Naive thymus-derived CD4-positive, alpha-beta T cell (primary cell): ENCODE measurements at regions not wholly inside any gene's neighbourhood (a gene's known extent, or its start where the extent isn't known, plus 50 kb on each side); places are given as distances from the start of the nearest gene placed in this dataset.
"Not testable (repeated sequence)": the region's sequence is repeated elsewhere in the genome, so short reads cannot be mapped to it uniquely, and the experiment has no call there.

Source experiments
- ATAC-seq: fragments of 150-1000 bp; cut with Tn5 transposase; 2 replicates; pipeline ENCODE4 v1.10.0; 2021; ENCODE audit warnings: mild to moderate bottlenecking, moderate library complexity
- CTCF ChIA-PET: fragments of 350-600 bp; sonication (Branson Sonifier 250); formaldehyde crosslinking; loops from one replicate; lab custom pipeline; 2021; ENCODE audit warnings: antibody characterized with exemption; lab: Charles Lee
- POLR2A ChIA-PET: fragments of 350-600 bp; sonication (Branson Sonifier 250); formaldehyde crosslinking; loops from one replicate; lab custom pipeline; 2021; ENCODE audit warnings: antibody characterized with exemption, inconsistent platforms; lab: Charles Lee
- DNase-seq, 9 donors: peaks; one replicate each; pipeline versions ENCODE4 v3.0.0 to v3.0.0-alpha.2; 2020 to 2022; ENCODE audit warnings: mixed read lengths in 1 of 9
- H3K27ac ChIP-seq: one replicate; pipeline ENCODE4 v1.7.0; 2013; ENCODE audit warnings: mild to moderate bottlenecking, low read depth, low read length, moderate library complexity
- H3K27me3 ChIP-seq, 2 donors: one replicate each; pipeline ENCODE4 v1.7.0; 2013; ENCODE audit warnings: low read length in 2 of 2, mild to moderate bottlenecking in 2 of 2, moderate library complexity in 2 of 2; ENCODE audit not compliant: control insufficient read depth in 2 of 2, insufficient read depth in 2 of 2
- H3K36me3 ChIP-seq, 3 experiments: 1 replicate in 2 of 3; 2 replicates in 1 of 3; pipeline ENCODE4 v1.7.0; 2013; ENCODE audit warnings: low read length in 3 of 3, mild to moderate bottlenecking in 3 of 3, moderate library complexity in 1 of 3; ENCODE audit not compliant: insufficient read depth in 3 of 3, control insufficient read depth in 2 of 3
- H3K4me1 ChIP-seq, 2 donors: one replicate each; pipeline ENCODE4 v1.7.0; 2013; ENCODE audit warnings: low read length in 2 of 2, mild to moderate bottlenecking in 2 of 2, moderate library complexity in 1 of 2; ENCODE audit not compliant: control insufficient read depth in 2 of 2, insufficient read depth in 2 of 2
- H3K4me3 ChIP-seq: 2 replicates; pipeline ENCODE4 v1.7.0; 2013; ENCODE audit warnings: mild to moderate bottlenecking, low read length
- H3K9me3 ChIP-seq, 3 experiments: 1 replicate in 2 of 3; 2 replicates in 1 of 3; pipeline ENCODE4 v1.7.0; 2013; ENCODE audit warnings: low read length in 3 of 3; ENCODE audit not compliant: control insufficient read depth in 2 of 3
- H3K27ac Mint-ChIP-seq, 9 donors: one replicate each; pipeline ENCODE4 v1.8.0; 2020 to 2022; ENCODE audit warnings: mixed read lengths in 9 of 9, mild to moderate bottlenecking in 8 of 9, moderate library complexity in 5 of 9, inconsistent platforms in 2 of 9
- H3K27me3 Mint-ChIP-seq, 5 donors: one replicate each; pipeline ENCODE4 v1.8.0; 2021 to 2022; ENCODE audit warnings: mixed read lengths in 5 of 5, mild to moderate bottlenecking in 1 of 5
- H3K36me3 Mint-ChIP-seq, 5 donors: one replicate each; pipeline ENCODE4 v1.8.0; 2020 to 2022; ENCODE audit warnings: mixed read lengths in 5 of 5, mild to moderate bottlenecking in 3 of 5, inconsistent platforms in 1 of 5
- H3K4me1 Mint-ChIP-seq, 7 donors: one replicate each; pipeline ENCODE4 v1.8.0; 2020 to 2022; ENCODE audit warnings: mixed read lengths in 7 of 7, mild to moderate bottlenecking in 3 of 7, inconsistent platforms in 1 of 7
- H3K4me3 Mint-ChIP-seq, 10 donors: one replicate each; pipeline ENCODE4 v1.8.0; 2020 to 2022; ENCODE audit warnings: mild to moderate bottlenecking in 10 of 10, mixed read lengths in 10 of 10, moderate library complexity in 6 of 10, inconsistent platforms in 2 of 10
- H3K9me3 Mint-ChIP-seq, 11 donors: one replicate each; pipeline ENCODE4 v1.8.0; 2020 to 2022; ENCODE audit warnings: mixed read lengths in 11 of 11, mild to moderate bottlenecking in 4 of 11, inconsistent platforms in 1 of 11, moderate library complexity in 1 of 11
- intact Hi-C, 2 donors: fragments of 100-400 bp; cut with micrococcal nuclease; formaldehyde crosslinking; loops; one replicate each; pipeline ENCODE4 v1.15.1; 2023

DNA sequence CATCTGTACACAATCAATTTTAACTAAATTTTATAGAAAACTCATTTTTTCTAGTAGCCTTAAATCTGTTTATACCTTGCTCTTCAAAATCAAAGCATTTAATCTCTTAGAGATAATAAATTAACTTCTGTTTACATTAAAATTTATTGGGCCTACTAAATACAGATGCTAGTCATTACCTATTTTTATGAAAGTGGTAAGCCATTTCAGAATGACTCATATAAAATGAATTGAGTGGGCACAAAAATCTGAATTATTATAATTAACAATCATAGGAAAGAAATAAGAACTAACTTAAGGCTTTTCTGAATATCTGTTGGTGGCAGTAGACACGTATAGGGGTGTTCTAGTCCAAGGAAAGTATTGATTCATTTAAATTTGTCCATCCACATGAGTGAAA lies 157.9 kb downstream of the KCNJ2 start:
- ATAC-seq = no peak
- intact Hi-C loops = no loop called here
- Histone ChIP-seq H3K27ac (no peak overlapping the region), H3K9me3 (no peaks in the 10 kb centered on the region), H3K4me3 (no peak overlapping the region), H3K27me3 (no peaks in the 10 kb centered on the region), H3K4me1 (no peaks in the 10 kb centered on the region), H3K36me3 (no peaks in the 10 kb centered on the region)
- Mint-ChIP-seq H3K4me1 (no peaks in the 10 kb centered on the region), H3K36me3 (no peaks in the 10 kb centered on the region), H3K27me3 (peaks cover 0 to 7% (median 0%) of the 10 kb centered on the region in 5 donors), H3K9me3 (peaks cover 0 to 2% (median 0%) of the 10 kb centered on the region in 11 donors), H3K27ac (no peak overlapping the region), H3K4me3 (no peak overlapping the region)
- ChIA-PET POLR2A (no interaction called here), CTCF (no interaction called here)
- DNase-seq = no peak

DNA sequence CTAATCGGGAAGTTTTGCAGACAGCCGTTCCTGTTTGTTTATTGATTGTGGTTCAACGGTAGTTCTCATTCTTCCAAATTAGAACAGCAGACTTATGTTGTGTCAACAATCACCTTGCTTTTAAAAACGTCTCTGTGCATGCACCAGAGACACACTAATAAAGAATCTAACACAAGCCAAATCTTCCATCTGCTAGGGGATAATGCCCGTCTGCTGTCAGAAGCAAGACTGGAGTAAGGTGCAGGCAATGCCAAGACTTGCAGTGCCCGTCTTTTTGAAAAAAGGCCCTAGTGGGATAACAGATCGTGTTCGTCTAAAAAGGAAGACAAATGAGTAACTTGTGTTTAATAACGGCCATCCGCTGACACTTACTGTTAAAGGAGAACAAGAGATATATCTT lies 158.4 kb downstream of the KCNJ2 start:
- Histone ChIP-seq H3K27me3 (no peaks in the 10 kb centered on the region), H3K4me3 (no peak overlapping the region), H3K9me3 (no peaks in the 10 kb centered on the region), H3K4me1 (no peaks in the 10 kb centered on the region), H3K27ac (no peak overlapping the region), H3K36me3 (no peaks in the 10 kb centered on the region)
- Mint-ChIP-seq H3K27me3 (peaks cover 0 to 4% (median 0%) of the 10 kb centered on the region in 5 donors), H3K4me1 (no peaks in the 10 kb centered on the region), H3K36me3 (no peaks in the 10 kb centered on the region), H3K9me3 (peaks cover 0 to 2% (median 0%) of the 10 kb centered on the region in 11 donors), H3K27ac (no peak overlapping the region), H3K4me3 (no peak overlapping the region)
- intact Hi-C loops = no loop called here
- CTCF ChIA-PET = no interaction called here
- ATAC-seq (no peak), DNase-seq (no peak)
- POLR2A ChIA-PET = no interaction called here

DNA sequence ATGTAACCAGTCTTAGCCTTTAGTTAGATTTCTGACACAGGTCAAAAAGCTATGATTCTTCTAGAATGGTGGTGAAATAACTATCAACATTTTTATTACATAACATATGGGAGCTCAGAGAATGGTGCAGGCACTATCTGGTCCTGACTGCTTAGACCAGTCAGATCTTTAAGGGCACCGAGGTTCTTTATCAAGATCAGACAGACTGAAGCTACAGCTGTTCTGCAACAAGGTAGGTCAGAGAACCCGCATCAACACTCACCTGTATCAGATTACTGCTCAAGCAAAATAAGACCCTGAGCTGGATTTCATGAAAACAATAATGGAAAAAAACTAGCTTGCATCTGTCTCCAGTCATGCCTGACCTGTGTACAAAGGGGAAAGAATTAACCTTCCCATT lies 160.4 kb downstream of the KCNJ2 start:
- intact Hi-C loops = no loop called here

DNA sequence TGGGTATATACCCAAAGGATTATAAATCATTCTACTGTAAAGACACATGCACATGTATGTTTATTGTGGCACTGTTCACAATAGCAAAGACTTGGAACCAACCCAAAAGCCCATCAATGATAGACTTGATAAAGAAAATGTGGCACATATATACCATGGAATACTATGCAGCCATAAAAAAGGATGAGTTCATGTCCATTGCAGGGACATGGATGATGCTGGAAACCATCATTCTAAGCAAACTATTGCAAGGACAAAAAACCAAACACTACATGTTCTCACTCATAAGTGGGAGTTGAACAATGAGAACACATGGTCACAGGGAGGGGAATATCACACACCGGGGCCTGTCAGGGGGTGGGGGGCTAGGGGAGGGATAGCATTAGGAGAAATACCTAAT lies 161.7 kb downstream of the KCNJ2 start:
- H3K4me1 Mint-ChIP-seq, H3K4me3 ChIP-seq, H3K9me3 Mint-ChIP-seq, H3K36me3 ChIP-seq, CTCF ChIA-PET, DNase-seq, H3K9me3 ChIP-seq, ATAC-seq, H3K27me3 ChIP-seq, H3K4me3 Mint-ChIP-seq, H3K27ac Mint-ChIP-seq, intact Hi-C loops, H3K27ac ChIP-seq, H3K4me1 ChIP-seq, H3K27me3 Mint-ChIP-seq, POLR2A ChIA-PET, H3K36me3 Mint-ChIP-seq: not testable (repeated sequence)

More for the DNA sequence above, 160.4 kb downstream of the KCNJ2 start:
- ATAC-seq (no peak), DNase-seq (no peak)
- Histone ChIP-seq H3K36me3 (no peaks in the 10 kb centered on the region), H3K27ac (no peak overlapping the region), H3K27me3 (no peaks in the 10 kb centered on the region), H3K9me3 (no peaks in the 10 kb centered on the region), H3K4me3 (no peak overlapping the region), H3K4me1 (no peaks in the 10 kb centered on the region)
- no peaks in the 10 kb centered on the region for H3K4me1 Mint-ChIP-seq
- peaks cover 0 to 8% (median 0%) of the 10 kb centered on the region in 11 donors for H3K9me3 Mint-ChIP-seq
- CTCF ChIA-PET = no interaction called here
- H3K27me3 Mint-ChIP-seq = peaks cover 0 to 3% (median 0%) of the 10 kb centered on the region in 5 donors
- no peak overlapping the region for H3K27ac Mint-ChIP-seq
- POLR2A ChIA-PET = no interaction called here
- no peak overlapping the region for H3K4me3 Mint-ChIP-seq
- peaks cover 0 to 4% (median 0%) of the 10 kb centered on the region in 5 donors for H3K36me3 Mint-ChIP-seq

DNA sequence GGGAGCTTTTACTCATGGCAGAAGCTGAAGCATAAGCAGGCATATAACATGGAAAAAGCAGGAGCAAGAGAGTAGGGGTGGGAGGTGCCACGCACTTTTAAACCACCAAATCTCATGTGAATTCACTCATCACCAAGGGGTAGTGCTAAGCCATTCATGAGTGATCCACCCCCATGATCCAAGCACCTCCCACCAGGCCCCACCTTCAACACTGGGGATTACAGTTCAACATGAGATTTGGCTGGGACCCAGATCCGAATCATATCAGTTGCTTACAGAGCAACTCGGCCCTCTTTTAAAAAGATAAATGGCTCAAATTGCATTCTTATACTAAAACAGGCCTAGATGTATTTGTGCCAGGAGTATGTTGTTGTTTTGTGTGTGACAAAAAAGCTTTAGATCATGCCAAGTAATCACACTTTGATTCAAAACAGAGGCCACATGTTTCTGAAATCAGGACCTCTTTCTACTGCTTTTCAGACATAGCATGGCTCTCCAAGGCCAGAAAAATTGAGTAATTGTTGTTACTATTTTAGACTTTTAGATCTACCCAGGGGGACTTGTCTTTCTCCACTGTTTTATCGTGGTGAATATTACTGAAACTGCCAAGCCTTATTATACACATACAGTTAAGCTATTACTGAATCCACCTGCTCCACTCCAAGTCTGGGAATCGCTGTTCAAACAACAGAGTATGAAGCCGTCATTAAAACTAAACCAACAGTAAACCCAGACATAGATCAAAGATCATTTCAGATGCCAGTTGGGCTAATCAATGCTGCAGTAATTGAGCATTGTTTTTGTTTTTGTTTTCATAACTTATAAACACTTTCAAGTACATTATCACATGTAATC lies 163.3 kb downstream of the KCNJ2 start:
- Histone ChIP-seq H3K4me3 (no peak overlapping the region), H3K27me3 (no peaks in the 10 kb centered on the region), H3K36me3 (no peaks in the 10 kb centered on the region), H3K27ac (no peak overlapping the region), H3K4me1 (no peaks in the 10 kb centered on the region), H3K9me3 (no peaks in the 10 kb centered on the region)
- Mint-ChIP-seq H3K27me3 (no peaks in the 10 kb centered on the region), H3K4me1 (no peaks in the 10 kb centered on the region), H3K27ac (no peak overlapping the region), H3K9me3 (peaks cover 0 to 9% (median 0%) of the 10 kb centered on the region in 11 donors), H3K4me3 (no peak overlapping the region), H3K36me3 (peaks cover 0 to 4% (median 0%) of the 10 kb centered on the region in 5 donors)
- DNase-seq (no peak), ATAC-seq (no peak)
- CTCF ChIA-PET = no interaction called here
- POLR2A ChIA-PET = no interaction called here
- intact Hi-C loops = no loop called here

DNA sequence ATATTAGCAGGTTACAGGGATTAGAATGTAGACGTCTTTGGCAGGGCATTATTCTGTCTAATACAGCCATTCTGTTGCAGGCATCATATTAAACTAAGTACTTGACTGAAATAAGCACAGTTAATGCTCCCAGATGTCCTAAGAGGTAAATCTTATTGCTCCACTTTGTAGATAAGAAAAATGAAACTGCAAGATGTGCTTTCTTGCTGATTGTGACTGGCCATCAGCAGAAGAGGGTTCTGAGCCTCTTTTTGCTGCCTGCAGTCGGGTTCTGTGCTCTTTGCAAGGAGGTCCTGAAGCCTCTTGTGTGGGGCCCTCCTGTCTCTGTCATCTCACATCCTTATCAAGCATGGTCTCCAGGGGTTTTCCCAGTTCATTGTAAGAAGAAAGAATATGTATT lies 167.1 kb downstream of the KCNJ2 start:
- Mint-ChIP-seq H3K27ac (no peak overlapping the region), H3K4me1 (no peaks in the 10 kb centered on the region), H3K9me3 (peaks cover 0 to 9% (median 1%) of the 10 kb centered on the region in 11 donors), H3K4me3 (no peak overlapping the region), H3K36me3 (peaks cover 0 to 4% (median 0%) of the 10 kb centered on the region in 5 donors), H3K27me3 (no peaks in the 10 kb centered on the region)
- Histone ChIP-seq H3K4me3 (no peak overlapping the region), H3K9me3 (no peaks in the 10 kb centered on the region), H3K4me1 (no peaks in the 10 kb centered on the region), H3K27me3 (no peaks in the 10 kb centered on the region), H3K36me3 (no peaks in the 10 kb centered on the region), H3K27ac (no peak overlapping the region)
- ChIA-PET POLR2A (no interaction called here), CTCF (no interaction called here)
- no peak for ATAC-seq
- no peak for DNase-seq
- intact Hi-C loops = no loop called here

DNA sequence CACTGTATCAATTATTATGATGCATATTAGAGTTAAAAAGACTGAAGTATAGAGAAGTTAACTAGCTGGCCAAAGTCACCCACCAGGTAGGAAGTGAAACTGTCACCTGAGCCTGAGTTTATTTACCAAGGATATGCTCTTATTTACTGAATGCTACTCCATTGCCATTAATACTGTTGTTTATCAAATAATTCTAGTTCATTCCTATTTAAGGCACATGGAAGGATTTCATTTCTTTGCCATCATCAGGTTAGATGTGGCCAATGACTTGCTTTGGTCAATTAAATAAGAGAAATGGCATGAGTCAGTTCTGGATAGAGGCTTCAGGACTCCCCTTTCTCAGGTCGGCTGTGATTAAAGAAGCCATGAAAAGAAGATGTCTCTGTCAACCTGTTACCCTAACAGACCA lies 169.6 kb downstream of the KCNJ2 start:
- ChIA-PET CTCF (no interaction called here), POLR2A (no interaction called here)
- peaks cover 0 to 4% (median 0%) of the 10 kb centered on the region in 5 donors for H3K36me3 Mint-ChIP-seq

More for the DNA sequence above, 169.6 kb downstream of the KCNJ2 start:
- Mint-ChIP-seq H3K27ac (no peak overlapping the region), H3K9me3 (peaks cover 0 to 8% (median 0%) of the 10 kb centered on the region in 11 donors), H3K27me3 (no peaks in the 10 kb centered on the region), H3K4me1 (peaks cover 0 to 7% (median 6%) of the 10 kb centered on the region in 7 donors), H3K4me3 (no peak overlapping the region)
- ATAC-seq = no peak
- DNase-seq = no peak
- Histone ChIP-seq H3K9me3 (no peaks in the 10 kb centered on the region), H3K36me3 (no peaks in the 10 kb centered on the region), H3K4me1 (no peaks in the 10 kb centered on the region), H3K27me3 (no peaks in the 10 kb centered on the region), H3K27ac (no peak overlapping the region), H3K4me3 (no peak overlapping the region)
- intact Hi-C loops = no loop called here
